Small intestine (tissue), 7 donors: ENCODE measurements at regions not wholly inside any gene's neighbourhood (a gene's known extent, or its start where the extent isn't known, plus 50 kb on each side); places are given as distances from the start of the nearest gene placed in this dataset.

Experiments
- DNase-seq, 2 donors: peaks; one replicate each; pipeline versions ENCODE4 v3.0.0 to v3.0.0-alpha.2; 2013
- FAIRE-seq: peaks from 2 replicates; lab custom pipeline; 2012; peaks lifted over from hg19 to GRCh38; lab: Jason Lieb, UNC
- H3K27ac ChIP-seq, 3 donors: one replicate each; pipeline ENCODE4 v1.5.1; 2013; ENCODE audit warnings: low read length in 2 of 3, mild to moderate bottlenecking in 2 of 3, control low read depth in 1 of 3, inconsistent platforms in 1 of 3, low read depth in 1 of 3, moderate library complexity in 1 of 3
- H3K27me3 ChIP-seq, 3 donors: one replicate each; pipeline ENCODE4 v1.6.1; 2013; ENCODE audit warnings: low read length in 3 of 3, inconsistent platforms in 1 of 3; ENCODE audit not compliant: control insufficient read depth in 3 of 3, insufficient read depth in 3 of 3
- H3K36me3 ChIP-seq, 3 donors: one replicate each; pipeline ENCODE4 v1.6.1; 2013; ENCODE audit warnings: low read length in 3 of 3, inconsistent platforms in 1 of 3, low read depth in 1 of 3, mild to moderate bottlenecking in 1 of 3, moderate library complexity in 1 of 3; ENCODE audit not compliant: control insufficient read depth in 3 of 3, insufficient read depth in 2 of 3
- H3K4me1 ChIP-seq, 3 donors: one replicate each; pipeline ENCODE4 v1.6.1; 2013; ENCODE audit warnings: low read length in 2 of 3, inconsistent platforms in 1 of 3, low read depth in 1 of 3, mild to moderate bottlenecking in 1 of 3, moderate library complexity in 1 of 3; ENCODE audit not compliant: control insufficient read depth in 3 of 3, insufficient read depth in 2 of 3
- H3K4me3 ChIP-seq, 3 donors: one replicate each; pipeline ENCODE4 v1.5.1; 2013; ENCODE audit warnings: low read length in 3 of 3, control low read depth in 1 of 3, inconsistent platforms in 1 of 3, low read depth in 1 of 3, mild to moderate bottlenecking in 1 of 3, moderate library complexity in 1 of 3
- H3K9me3 ChIP-seq, 2 donors: one replicate each; pipeline ENCODE4 v1.6.1; 2013; ENCODE audit warnings: low read depth in 1 of 2, low read length in 1 of 2; ENCODE audit not compliant: control insufficient read depth in 2 of 2, insufficient read depth in 1 of 2
- WGBS, 3 donors: extraction: QIAGEN DNeasy Blood & Tissue Kit; methylation state at CpG; one replicate each; pipeline ENCODE4 v1.1.7; 2013; 5-methylcytosine and 5-hydroxymethylcytosine counted together
- donor health status: healthy with polysubstance abuse.
- donor health status: control.
- donor health status: control.
- donor health status: Bipolar disorder and iron deficiency.
- donor health status: healthy.

DNA sequence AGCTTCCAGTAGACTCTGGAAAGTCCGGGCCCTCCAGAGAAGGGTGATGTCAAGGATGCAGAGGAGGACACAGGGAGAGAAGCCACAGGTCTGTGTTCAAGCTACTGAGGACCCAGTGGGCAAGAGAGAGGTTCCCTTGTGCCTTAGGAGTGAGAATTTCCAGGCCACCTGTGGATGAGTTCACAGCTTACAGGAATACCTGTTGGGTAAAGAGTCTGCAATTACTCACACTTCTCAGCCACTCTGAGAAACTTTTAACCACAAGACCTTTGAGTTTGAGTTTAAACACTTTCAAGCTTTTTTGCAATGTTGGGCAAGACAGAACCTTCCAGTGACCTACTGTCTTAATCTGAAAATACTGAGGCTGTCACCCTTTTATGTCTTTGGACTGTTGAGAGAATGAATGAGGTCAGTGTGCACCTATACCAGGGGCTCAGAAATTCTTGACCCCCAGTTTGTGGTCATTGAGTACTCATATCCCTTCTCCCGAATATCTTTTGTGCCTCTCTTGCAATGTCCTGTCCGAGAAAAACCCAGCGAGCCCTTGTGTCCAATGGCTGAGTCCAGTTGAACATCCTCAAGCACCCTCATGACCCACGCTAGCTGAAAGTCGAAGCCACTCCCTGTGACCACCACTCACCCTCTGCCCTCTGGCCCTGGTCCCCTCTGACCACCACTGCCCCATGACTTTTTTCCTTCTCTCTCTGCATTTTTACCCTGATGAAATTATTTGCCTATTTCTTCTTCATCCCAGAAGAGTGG, 368.5 kb upstream of the ZNF507 start:
- 84 to 93% (median 91%) methylated on average over 6 of the region's 6 CpGs for WGBS, 3 donors
- Histone ChIP-seq H3K27ac (no peak overlapping the region), H3K9me3 (no peaks in the 10 kb centered on the region), H3K4me1 (no peaks in the 10 kb centered on the region), H3K4me3 (no peak overlapping the region), H3K27me3 (no peaks in the 10 kb centered on the region), H3K36me3 (no peaks in the 10 kb centered on the region)
- DNase-seq (no peak), FAIRE-seq (no peak)

DNA sequence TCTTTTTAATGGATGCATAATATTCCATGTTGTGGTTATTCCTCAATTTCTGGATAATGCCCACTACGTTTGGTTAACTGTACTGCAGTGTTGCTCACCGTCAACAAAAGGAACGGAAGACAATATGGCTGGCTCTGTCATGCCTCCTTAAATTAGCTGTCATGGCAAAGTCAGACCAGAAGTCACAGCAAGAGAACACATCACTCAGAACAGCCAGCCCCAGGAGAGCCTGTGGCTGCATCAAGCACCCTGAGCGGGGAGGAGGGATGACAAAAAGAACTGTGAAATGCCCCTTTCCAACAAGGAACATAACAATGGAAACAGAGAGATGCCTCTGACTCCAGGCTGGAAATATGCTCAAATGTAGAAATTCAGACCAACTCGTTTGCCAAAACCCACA, 366.0 kb upstream of the ZNF507 start:
- H3K36me3 ChIP-seq: no peaks in the 10 kb centered on the region
- no peaks in the 10 kb centered on the region for H3K9me3 ChIP-seq
- FAIRE-seq (no peak), DNase-seq (no peak)
- no peaks in the 10 kb centered on the region for H3K27me3 ChIP-seq
- no peaks in the 10 kb centered on the region for H3K4me1 ChIP-seq
- no peak overlapping the region for H3K27ac ChIP-seq
- 73 to 80% (median 79%) methylated on average over 5 of the region's 5 CpGs for WGBS, 3 donors
- H3K4me3 ChIP-seq: no peak overlapping the region

DNA sequence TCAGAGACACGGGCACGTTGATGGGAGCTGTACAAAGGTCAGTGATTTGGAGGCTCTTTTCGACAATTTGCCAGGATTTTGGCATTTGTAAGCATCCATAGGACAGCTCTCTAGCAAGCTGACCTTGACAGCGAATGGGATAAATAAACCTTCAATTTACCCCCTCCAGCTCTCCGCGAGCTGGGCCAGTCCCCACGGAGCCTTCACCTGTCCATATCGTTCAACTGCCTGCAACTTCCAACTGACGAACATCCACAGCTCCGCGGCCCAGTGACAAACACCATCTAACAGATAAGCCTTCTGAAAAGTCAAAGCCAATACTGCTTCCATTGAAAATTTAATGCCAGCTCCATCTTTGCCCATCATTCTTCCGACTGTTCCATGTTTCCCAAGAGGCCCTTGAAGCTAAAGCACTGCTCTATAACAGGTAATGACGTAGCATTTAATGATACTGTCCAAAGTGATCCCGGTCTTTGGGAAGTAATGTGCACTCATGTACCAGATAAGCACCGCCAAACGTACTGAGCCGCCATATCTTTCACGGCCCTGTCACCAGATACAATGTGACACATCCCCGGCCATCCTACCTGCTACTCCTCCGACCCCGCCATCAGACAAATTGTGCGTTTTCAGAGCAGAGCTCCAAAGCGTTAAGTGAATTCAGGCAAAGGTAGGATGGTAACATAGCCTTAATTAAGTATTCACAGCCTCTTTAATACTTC, 365.3 kb upstream of the ZNF507 start:
- no peak for DNase-seq
- WGBS, 3 donors: 89 to 91% (median 91%) methylated on average over 23 of the region's 23 CpGs
- H3K4me3 ChIP-seq: no peak overlapping the region
- no peak for FAIRE-seq
- H3K4me1 ChIP-seq: no peaks in the 10 kb centered on the region
- H3K36me3 ChIP-seq: no peaks in the 10 kb centered on the region
- peaks cover 0 to 2% of the 10 kb centered on the region in 2 donors for H3K9me3 ChIP-seq
- H3K27ac ChIP-seq: no peak overlapping the region
- H3K27me3 ChIP-seq: no peaks in the 10 kb centered on the region

DNA sequence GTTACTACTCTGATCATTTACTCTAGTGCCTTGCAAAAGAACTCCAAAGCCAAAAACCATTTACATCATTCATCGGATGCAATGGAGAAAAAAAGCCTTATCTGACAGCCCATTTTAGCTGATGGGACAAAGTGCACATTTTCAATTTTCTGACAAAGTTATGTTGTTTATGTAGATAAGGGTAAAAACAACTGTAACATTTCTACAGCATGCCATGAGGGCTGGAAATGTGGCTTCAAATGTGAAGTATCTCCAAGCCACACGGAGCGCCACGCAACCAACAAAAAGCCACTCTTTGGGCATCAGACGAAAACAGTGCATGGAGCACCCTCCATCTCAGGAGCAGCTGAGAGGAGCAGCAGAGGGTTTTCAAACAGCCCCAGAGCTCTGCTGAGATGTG, 364.6 kb upstream of the ZNF507 start:
- no peak for FAIRE-seq
- H3K27ac ChIP-seq: no peak overlapping the region
- H3K9me3 ChIP-seq: peaks cover 0 to 8% of the 10 kb centered on the region in 2 donors
- no peaks in the 10 kb centered on the region for H3K27me3 ChIP-seq
- WGBS, 3 donors: 74 to 93% (median 79%) methylated on average over 5 of the region's 5 CpGs
- no peaks in the 10 kb centered on the region for H3K4me1 ChIP-seq
- no peak for DNase-seq
- no peak overlapping the region for H3K4me3 ChIP-seq
- no peaks in the 10 kb centered on the region for H3K36me3 ChIP-seq

DNA sequence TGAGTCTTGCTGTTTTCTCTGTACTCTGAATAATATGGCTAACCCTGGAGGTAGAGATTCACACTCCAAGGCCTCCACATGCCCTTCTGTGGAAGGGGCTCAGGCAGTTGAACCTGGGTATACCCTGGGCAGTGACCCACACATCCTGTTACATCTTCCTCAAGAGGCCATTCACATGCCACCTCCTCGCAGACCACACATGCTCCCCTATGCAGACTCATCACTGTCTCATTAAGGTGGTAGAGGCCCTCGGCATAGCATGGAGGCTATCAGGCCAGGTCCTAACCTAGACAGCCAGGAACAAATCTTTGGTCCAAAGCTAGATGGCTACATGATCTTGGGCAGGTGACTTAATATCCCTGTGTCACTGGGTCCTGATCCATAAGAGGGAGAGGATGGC, 363.9 kb upstream of the ZNF507 start:
- Histone ChIP-seq H3K36me3 (no peaks in the 10 kb centered on the region), H3K4me1 (no peaks in the 10 kb centered on the region), H3K9me3 (peaks cover 0 to 13% of the 10 kb centered on the region in 2 donors), H3K4me3 (no peak overlapping the region), H3K27ac (no peak overlapping the region), H3K27me3 (no peaks in the 10 kb centered on the region)
- 83 to 98% (median 85%) methylated on average over 2 of the region's 2 CpGs for WGBS, 3 donors
- FAIRE-seq (no peak), DNase-seq (no peak)

DNA sequence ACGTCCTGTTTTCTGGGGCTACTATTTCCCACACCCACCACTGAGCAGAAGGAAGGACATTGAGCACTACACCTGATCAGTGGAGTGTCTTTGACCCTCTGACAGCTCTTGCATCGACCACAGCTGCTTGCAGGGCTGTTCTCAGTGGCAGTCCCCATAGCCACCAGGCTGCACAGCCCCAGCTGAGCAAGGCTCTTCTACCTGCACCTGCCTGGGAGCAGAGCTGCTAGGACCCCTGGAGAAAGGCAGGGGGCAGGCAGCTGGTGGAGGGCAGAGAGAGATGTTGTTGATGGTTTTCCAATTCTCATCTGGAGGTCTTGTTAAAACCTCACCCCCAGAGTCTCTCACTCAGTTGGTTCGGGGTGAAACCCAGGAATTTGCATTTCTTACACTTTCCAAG, 361.8 kb upstream of the ZNF507 start:
- no peak overlapping the region for H3K27ac ChIP-seq

DNA sequence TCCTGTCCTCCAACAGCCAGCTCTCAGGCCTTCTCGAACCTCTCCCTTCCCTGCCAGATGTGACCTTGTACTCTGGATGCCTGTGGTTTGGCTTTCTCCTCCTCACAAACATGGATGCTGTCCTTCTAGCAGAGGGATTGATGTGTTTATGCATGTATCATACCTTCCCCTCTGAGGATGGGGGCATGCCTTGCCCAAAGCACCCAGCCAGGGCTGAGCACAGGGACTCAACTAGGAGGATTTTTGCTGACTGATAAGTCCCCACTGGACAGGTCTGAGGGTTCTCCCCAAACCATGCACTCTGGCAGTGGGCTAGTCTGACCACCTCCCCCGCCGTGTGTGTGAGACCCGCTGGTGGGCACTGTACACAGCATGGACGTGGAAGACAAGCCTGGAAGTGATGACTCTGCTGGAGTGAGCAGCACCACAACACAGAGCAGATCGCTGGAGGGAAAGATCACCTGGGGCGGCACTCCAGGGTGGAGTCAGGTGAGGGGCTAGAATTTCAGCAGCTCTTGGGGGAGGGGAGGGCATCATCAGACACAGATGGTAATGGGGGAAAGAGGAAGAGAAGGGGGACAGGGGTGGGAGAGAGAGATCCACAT, 360.3 kb upstream of the ZNF507 start:
- H3K4me1 ChIP-seq: no peaks in the 10 kb centered on the region
- FAIRE-seq: no peak
- 84 to 89% (median 84%) methylated on average over 7 of the region's 7 CpGs for WGBS, 3 donors

More for the DNA sequence above, 361.8 kb upstream of the ZNF507 start:
- H3K4me1 ChIP-seq: no peaks in the 10 kb centered on the region
- no peaks in the 10 kb centered on the region for H3K27me3 ChIP-seq
- no peaks in the 10 kb centered on the region for H3K36me3 ChIP-seq
- H3K4me3 ChIP-seq: no peak overlapping the region
- FAIRE-seq (no peak), DNase-seq (no peak)
- peaks cover 1 to 15% of the 10 kb centered on the region in 2 donors for H3K9me3 ChIP-seq
- WGBS, 3 donors: 39 to 75% (median 41%) methylated on average over 3 of the region's 3 CpGs

DNA sequence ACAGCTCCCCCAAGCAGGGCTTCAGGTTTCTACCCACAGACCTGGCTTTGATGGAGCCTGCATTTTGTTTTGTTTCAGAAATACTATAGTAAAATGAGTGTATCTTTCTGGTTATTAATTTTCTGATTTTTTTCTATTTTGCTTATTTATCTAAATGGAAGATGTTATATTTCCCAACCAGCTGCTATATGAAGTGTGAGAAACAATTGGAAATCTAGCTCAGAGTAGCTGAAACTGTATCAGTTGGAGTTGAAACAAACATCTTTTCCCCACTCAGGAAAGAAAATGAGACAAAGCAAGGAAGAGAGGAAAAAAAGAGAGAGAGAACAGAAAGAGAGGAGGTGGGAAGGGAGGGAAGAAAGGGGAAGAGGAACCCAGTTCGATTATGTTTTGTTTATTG, 358.5 kb upstream of the ZNF507 start:
- H3K27me3 ChIP-seq: no peaks in the 10 kb centered on the region
- H3K36me3 ChIP-seq: no peaks in the 10 kb centered on the region
- H3K4me1 ChIP-seq: no peaks in the 10 kb centered on the region
- peaks cover 1 to 15% of the 10 kb centered on the region in 2 donors for H3K9me3 ChIP-seq
- H3K4me3 ChIP-seq: no peak overlapping the region
- WGBS, 3 donors: 52 to 78% (median 62%) methylated on average over 1 of the region's 1 CpG
- FAIRE-seq (no peak), DNase-seq (no peak)
- H3K27ac ChIP-seq: no peak overlapping the region

More for the DNA sequence above, 360.3 kb upstream of the ZNF507 start:
- DNase-seq: no peak
- Histone ChIP-seq H3K36me3 (no peaks in the 10 kb centered on the region), H3K9me3 (peaks cover 1 to 15% of the 10 kb centered on the region in 2 donors), H3K27ac (no peak overlapping the region), H3K27me3 (no peaks in the 10 kb centered on the region), H3K4me3 (no peak overlapping the region)
